ENCODE measurements at regions not wholly inside any gene's neighbourhood (a gene's known extent, or its start where the extent isn't known, plus 50 kb on each side); places are given as distances from the start of the nearest gene placed in this dataset.

DNA sequence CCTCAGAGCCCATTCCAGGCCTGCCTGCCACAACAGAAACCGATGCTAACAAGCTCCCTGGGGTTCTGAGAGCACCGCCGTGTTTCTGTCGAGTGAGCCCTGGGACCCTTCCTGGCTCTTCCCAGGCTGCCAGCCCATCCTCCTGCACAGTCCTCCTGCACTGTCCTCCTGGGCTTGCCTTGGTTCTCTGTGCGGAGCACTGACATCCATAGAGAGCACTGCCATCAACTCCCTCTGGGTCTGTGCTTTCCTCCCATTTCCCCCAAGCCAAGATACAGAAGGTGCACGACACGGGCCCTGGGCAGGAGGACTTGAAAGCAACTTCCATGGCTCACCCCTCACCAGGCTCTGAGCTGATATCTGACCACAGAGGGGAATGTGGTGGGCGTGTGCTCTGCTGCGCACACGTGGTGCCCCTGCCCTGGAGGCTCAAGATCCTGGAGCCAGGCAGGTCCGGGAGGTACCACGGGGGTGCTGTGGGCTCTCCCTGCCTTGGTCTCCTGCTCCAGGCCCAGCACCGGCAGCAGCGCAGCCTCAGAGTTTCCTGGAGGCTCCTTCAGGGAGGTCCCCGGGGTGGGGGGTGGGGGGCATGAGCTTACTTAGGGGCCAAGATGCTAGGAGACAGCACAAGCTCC lies 304.2 kb downstream of the BRD1 start:
- in situ Hi-C loops (cut with HindIII; ENCODE audit: low sequenced_read_pairs): no loop called here
- H3K4me3 ChIP-seq (ENCODE audit: low read depth, low read length): no peak overlapping the region
- no peak for DNase-seq (ENCODE audit: low read depth)
- TF ChIP-seq, protein P1, sequence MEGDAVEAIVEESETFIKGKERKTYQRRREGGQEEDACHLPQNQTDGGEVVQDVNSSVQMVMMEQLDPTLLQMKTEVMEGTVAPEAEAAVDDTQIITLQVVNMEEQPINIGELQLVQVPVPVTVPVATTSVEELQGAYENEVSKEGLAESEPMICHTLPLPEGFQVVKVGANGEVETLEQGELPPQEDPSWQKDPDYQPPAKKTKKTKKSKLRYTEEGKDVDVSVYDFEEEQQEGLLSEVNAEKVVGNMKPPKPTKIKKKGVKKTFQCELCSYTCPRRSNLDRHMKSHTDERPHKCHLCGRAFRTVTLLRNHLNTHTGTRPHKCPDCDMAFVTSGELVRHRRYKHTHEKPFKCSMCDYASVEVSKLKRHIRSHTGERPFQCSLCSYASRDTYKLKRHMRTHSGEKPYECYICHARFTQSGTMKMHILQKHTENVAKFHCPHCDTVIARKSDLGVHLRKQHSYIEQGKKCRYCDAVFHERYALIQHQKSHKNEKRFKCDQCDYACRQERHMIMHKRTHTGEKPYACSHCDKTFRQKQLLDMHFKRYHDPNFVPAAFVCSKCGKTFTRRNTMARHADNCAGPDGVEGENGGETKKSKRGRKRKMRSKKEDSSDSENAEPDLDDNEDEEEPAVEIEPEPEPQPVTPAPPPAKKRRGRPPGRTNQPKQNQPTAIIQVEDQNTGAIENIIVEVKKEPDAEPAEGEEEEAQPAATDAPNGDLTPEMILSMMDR (IDR thresholded peaks at IDR 0.05; ENCODE audit: low read depth, low read length, missing control alignments): no peak

DNA sequence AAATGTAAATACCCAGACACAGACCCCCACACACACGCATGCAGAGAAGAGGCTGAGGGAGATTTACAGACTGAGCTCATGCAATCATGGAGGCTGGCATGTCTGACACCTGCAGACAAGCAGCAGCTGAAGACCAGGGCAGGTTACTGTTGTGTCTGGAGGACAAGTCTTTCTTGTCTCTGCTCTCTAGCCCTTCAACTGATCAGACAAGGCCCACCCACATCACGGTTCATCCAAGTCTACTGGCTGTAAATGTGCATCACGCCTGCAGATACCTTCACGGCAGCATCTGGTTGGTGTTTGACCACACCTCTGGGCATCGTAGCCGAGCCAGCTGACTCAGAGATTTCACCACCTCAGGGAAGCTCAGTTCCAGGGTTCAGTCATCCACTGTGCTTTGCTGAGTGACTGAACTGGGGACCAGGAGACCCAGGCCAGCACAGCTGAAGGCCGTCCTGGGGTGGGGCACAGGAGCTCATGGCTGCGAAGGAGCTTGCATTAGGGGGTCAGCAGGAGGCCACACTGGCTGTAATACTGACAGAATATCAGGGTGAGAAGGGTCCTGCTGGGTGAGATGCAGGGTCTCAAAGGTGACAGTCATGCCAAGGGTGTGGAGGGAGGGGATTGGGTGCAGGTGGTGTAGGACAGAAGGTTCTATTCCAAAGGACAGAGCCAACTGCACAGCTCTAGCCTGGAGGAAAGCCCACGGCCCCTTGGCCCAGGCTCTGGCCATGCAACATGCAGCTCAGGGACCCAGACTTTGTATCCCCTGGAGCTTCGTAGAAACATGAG lies 304.9 kb downstream of the BRD1 start:
- TF ChIP-seq, protein P1 (IDR thresholded peaks at IDR 0.05; ENCODE audit: low read depth, low read length, missing control alignments): no peak
- in situ Hi-C loops (cut with HindIII; ENCODE audit: low sequenced_read_pairs): no loop called here
- no peak for DNase-seq (ENCODE audit: low read depth)
- H3K4me3 ChIP-seq (ENCODE audit: low read depth, low read length): no peak overlapping the region

DNA sequence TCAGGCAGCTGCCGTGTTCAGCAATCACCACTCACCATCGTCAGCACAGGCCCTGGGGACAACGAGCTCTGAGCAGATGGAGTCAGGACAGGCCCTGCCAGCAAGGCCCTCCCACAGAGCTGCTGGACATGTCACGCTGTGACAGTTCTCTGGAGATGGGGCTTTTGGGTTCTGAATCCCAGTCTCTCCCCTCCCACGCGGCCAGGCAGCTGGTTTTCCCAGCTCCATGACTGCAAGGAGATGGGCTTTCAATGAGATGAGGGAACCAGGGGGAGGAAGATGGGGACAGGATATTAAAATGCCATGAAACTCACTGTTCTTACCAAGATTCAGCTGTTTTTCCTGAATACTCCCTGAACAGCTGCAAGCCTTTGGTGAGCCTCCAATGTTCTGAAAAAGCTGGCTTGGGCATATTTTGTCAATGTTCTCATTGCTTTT lies 305.9 kb downstream of the BRD1 start:
- TF ChIP-seq, protein P1 (IDR thresholded peaks at IDR 0.05; ENCODE audit: low read depth, low read length, missing control alignments): no peak
- in situ Hi-C loops (cut with HindIII; ENCODE audit: low sequenced_read_pairs): no loop called here
- no peak for DNase-seq (ENCODE audit: low read depth)

DNA sequence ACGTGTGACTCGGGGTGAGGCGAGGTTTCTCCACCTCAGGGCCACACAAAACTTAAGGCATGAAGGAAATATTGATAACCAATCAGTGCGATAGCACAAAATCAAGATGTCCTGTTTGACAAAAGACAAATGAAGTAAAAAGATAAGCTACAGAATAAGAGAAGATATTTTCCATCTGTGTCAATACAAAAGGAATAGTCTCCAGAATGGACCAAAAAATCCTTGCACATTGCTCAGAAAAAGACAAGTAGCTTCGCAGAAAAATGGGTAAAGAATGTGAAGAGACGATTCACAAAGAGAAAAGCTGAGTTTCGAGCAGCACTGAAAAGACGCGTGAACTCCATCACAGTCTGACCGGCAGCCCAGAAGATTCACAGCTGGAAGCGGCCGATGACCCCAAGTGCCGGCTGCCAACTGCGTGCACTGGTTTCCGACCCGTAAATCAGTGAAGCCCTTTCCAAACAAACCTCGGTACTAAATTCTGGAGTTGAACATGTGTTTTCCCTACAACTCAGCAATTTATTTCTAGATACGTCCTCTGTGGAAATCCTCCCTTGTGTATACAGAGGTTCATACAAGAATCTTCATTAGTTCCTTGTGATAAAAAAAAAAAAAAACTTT lies 308.4 kb downstream of the BRD1 start:
- TF ChIP-seq, protein P1 (IDR thresholded peaks at IDR 0.05; ENCODE audit: low read depth, low read length, missing control alignments): no peak
- no peak overlapping the region for H3K4me3 ChIP-seq (ENCODE audit: low read depth, low read length)
- in situ Hi-C loops (cut with HindIII; ENCODE audit: low sequenced_read_pairs): no loop called here
- DNase-seq (ENCODE audit: low read depth): no peak

More for the DNA sequence above, 305.9 kb downstream of the BRD1 start:
- no peak overlapping the region for H3K4me3 ChIP-seq (ENCODE audit: low read depth, low read length)

DNA sequence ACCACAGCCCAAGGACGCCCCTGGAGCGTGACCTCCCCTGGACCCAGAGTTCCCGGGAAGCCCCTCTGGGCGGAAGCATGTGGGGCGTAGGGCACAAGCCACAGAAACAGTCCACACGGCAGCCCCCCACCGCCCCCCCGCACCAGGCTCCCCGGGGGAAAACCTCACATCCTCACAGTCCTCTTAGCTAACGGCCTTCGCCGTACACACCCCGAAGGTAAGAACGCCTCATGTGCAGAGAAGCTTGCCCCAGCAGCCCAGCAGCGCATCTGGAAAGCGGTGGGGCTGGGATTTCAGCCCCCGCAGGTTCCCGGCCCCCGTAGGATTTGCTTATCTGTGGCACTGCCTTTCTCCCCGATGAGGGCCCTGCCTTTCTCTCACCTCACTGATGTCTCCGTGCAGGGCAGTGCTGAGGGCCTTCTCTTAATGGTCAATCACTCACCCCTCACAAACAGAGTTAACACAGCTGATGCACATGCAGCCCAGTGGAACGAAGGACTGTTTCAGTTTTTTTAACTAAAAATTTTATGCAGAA lies 309.2 kb downstream of the BRD1 start:
- DNase-seq (ENCODE audit: low read depth): no peak
- TF ChIP-seq, protein P1 (IDR thresholded peaks at IDR 0.05; ENCODE audit: low read depth, low read length, missing control alignments): no peak
- H3K4me3 ChIP-seq (ENCODE audit: low read depth, low read length): no peak overlapping the region
- in situ Hi-C loops (cut with HindIII; ENCODE audit: low sequenced_read_pairs): no loop called here

DNA sequence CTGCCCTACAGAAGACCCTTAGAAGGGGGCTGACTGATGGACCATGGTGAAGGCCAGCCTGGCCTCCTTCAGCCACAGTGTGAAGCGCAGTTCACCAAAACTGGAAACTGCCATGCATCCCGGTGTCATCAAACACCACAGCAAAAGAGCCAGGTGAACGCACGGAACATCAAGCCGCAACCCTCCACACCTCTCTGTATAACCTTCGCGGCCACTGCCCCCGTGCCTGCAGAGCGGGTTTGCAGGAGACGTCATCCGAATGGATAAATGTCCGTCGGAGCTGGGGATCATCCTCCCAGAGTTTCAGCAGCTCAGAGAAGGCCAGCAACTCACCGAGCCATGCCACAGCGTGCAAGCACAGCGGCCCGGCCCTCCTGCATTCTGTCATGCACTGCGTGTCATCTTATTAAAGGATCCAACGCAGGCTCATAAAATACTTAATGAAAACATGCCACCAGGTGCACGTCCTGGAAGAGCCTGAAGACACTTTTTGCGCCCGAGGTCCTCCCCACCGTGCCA lies 309.9 kb downstream of the BRD1 start:
- DNase-seq (ENCODE audit: low read depth): no peak
- H3K4me3 ChIP-seq (ENCODE audit: low read depth, low read length): no peak overlapping the region
- TF ChIP-seq, protein P1 (IDR thresholded peaks at IDR 0.05; ENCODE audit: low read depth, low read length, missing control alignments): no peak
- in situ Hi-C loops (cut with HindIII; ENCODE audit: low sequenced_read_pairs): no loop called here
